ENCODE measurements at regions not wholly inside any gene's neighbourhood (a gene's known extent, or its start where the extent isn't known, plus 50 kb on each side); places are given as distances from the start of the nearest gene placed in this dataset.
"Not testable (repeated sequence)": the region's sequence is repeated elsewhere in the genome, so short reads cannot be mapped to it uniquely, and the experiment has no call there.

DNA sequence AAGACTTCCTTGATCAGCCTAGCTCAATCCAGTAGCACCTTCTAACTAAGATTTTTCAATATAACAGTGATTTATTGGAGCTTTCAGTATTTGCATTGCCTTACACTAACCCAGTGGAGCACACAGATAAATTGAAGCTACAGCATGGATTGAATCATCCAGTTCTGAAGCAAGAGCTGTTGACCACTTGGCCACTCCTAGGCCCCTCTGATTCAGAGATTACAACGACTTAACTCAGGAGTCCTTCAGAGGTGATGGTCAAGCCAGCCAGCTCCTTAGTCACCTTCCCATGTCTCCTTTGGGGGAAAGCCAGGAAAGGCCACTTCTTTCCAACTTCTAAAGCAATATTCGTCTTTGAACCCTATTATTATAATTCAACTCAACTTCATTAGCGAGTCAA lies 151.8 kb downstream of the TENT5C start:
- no peak for DNase-seq

DNA sequence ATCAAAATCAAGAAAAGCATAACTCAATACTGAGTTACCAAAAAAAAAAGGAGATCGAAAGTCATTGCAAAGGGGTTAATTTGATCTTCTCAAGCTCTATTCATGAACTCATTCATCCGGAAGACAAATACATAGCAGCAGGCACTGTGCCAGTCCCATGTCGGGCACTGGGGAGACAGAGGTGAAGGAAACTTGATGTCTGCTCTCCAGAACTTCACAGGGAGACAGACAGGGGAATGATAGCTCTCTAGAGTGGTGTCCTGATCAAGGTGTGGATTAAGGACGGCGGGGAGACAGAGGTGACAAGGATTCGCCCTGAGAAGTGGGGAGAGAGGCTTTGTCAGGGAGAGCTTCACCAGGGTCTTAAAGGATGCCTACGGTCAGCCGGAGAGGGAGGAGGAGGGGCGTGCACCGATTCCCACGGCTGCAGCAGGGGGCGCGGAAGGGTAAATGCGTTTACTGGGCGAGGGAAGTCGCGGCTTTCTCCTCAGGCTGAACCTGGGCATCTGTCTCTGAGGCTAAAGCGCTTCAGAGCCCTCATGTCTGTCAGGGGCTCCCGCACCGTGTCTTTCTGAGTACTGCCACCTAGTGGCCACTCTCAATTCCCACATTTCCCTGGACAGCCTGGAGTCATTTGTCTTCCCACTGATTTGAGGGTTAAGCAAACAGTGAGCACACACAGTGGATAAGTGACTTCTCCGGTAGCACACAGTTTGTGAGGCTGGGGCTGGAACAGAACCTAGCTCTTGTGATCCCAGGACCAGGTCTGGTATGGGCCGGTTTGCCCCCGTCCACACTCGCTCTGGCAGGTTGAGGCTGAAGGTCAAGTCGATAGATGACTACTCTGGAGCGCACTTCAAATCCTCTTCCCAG lies 152.8 kb downstream of the TENT5C start:
- peak; percentile 82 for DNase-seq

DNA sequence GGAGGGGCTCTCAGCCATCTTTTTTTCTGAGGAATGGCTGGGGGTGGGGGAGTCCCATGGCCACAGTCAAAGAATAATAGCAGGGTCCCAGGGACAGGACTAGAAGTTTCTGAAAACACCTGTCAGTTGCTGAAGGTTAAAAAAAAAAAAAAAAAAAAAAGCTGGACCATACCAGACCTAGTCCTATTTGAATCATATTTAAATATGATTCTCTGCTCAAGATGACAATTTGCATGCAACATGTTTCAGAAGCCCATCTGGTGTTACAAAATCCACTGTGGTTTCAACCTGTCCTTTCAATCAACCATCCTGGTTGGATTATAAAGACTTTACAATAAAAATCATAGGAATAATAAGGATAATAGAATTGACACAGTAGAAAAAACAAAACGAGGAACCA lies 153.7 kb downstream of the TENT5C start:
- DNase-seq: no peak

DNA sequence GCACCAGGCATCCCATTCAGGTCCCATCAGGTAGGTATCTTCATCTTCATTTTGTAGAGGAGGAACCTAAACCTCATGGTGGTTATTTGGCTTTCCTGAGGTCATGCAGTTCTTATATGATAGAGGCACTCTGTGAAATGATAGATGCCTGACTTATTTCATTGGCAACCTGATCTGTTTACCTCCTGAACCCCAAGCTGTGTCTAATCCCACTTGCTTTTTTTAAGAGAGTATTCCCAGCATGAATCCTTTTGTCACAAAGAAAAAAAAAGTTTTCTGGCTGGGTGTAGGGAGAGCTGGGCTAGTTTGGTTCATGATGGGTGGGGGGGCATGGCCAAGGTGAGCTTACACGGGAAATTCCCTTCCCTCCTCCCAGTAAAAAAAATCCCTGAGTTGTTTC lies 154.2 kb downstream of the TENT5C start:
- DNase-seq: no peak

DNA sequence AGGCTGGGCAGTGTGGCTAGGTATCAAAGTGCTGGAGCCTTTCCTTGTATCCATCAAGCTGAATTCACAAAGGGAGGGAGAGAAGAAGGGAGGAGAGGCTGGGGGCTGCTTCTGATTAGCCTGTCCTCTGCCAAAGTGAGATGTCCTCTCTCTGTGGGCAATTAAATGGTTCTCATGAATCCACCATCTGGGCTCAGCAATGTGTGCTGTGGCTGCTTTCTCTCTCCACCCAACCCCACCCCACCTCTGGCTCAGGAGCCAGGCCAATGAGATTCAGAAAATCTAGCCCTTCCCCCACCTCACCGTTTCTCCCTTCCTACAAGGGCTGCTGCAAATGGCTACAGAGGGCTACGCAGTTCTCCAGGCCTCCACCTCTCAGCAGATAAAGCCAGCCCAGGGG lies 154.6 kb downstream of the TENT5C start:
- no peak for DNase-seq

DNA sequence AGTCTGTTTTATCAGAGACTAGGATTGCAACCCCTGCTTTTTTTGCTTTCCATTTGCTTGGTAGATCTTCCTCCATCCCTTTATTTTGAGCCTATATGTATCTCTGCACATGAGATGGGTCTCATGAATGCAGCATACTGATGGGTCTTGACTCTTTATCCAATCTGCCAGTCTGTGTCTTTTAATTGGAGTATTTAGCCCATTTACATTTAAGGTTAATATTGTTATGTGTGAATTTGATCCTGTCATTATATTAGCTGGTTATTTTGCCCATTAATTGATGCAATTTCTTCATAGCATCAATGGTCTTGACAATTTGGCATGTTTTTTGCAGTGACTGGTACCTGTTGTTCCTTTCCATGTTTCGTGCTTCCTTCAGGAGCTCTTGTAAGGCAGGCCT lies 161.7 kb downstream of the GDAP2 start:
- not testable (repeated sequence) for DNase-seq

DNA sequence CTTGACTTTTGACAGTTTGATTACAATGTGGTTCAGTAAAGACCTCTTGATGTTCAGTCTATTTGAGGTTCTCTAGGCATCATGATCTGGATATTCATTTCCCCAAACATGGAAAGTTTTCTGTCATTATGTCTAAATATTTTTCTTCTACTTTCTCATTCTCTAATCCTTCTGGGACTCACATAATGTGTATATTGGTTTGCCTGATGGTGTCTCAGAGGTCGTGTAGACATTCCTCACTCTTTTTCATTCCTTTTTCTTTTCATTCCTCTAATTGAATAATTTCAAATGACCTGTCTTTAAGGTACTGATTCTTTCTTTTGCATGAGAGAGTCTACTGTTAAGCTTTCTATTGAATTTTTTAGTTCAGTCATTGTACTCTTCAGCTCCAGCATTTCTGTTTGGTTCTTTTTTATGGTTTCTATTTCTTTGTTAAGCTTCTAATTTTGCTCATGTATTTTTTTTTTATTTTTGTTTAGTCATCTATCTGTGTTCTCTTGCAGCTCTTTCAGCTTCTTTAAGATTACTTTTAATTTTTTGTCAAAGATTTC lies 158.4 kb downstream of the GDAP2 start:
- DNase-seq: no peak

DNA sequence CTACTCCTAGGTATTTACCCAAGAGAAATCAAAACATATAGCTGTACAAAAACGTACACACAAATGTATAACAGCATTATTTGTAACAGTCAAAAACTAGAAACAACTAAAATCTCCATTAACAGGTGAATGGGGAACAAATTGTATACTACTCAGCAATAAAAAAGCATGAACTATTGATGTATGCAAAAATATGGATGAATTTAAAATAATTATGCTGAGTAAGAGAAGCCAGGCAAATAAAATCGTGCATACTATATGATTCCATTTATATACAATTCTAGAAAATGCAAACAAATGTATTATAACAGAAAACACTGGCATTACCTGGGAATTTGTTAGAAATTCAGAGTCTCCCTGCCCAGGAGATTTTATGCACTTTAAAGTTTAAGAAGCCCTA lies 150.1 kb downstream of the GDAP2 start:
- no peak for DNase-seq

DNA sequence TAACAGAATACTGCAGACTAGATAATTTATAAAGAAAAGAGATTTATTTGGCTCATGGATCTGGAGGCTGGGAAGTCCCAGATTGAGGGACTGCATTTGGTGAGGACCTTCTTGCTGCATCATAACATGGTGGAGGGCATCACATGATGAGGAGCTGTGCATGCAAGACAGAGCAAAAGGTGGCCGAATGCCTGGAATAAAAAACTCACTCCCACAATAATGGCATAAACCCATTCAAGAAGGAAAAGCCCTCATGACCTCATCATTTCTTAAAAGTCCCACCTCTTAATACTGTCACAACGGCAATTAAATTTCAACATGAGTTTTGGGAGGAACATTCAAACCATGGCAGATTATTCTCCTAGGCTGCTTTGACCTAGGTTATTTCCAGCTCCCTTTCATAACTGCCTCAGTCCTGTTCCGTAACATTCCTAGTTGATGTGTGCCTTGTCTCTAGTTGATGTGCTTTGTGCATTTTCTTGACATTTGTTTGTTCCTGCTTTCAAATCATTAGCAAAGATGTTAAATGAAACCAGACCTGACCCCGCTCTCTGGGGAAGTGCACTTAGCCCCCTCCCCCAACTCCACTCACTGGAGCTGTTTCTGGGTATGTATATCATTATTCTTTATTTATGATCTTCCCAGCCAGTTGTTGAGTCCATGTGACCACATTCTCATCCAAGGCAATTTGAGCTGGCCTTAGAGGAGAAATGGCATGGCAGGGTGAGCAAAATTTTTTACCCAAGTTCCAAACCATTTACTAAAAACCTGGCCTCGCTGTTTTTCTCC lies 148.5 kb downstream of the GDAP2 start:
- no peak for DNase-seq

DNA sequence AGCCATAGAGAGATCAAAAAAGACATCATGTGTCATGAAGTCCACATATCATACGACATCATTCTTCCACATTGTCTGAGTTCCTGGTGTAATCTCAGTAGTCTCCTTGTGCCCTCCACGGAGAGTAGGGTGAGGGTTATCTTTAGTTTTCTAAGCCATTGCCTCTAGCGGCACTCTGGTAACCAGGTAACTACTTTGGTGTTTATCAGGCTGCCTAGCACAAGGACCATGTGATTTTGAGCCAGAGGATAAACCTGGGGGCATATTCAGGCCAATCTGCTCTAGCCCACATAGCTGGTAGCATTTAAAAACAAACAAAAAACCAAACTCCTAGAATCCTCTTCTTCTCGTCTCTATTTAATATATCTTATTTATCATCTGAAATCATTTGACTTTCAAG lies 147.4 kb downstream of the GDAP2 start:
- DNase-seq: no peak

DNA sequence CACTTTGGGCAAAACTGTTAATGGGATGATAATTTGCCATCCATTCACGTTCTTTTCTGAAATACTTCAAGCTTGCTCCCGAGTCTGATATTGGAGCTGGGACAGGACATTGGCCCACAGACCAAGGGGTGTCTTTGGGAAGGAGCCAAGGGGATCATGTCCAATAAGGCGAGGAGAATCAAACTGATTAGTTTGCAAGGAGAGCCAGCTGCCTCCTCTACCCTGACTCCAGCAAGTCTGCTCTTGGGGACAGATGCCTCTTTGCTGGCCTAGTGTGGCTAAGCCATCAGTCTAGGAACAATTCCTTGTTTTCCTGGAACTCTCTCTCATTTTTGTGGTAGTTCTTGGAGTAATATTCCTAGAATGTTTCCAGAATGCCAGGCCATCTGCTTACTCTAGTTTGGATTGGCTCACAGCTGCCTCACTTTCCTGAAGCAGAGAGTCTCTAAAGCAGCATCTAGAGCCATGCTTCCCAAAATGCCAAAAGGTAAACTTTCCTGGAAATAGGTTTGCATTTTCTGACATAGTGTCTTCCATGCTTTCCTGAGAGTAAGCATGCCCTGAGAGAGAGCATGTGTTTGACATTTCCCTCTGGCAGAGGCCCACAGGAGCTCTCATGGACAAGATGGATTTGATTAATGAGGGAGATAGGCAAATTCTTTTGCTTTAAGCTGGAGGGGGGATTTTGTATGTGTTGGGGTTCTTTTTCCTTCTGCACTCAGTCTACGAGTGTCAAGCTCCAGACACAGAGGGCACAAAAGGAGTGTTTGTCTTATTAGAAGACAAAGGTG lies 145.6 kb downstream of the GDAP2 start:
- DNase-seq: no peak

DNA sequence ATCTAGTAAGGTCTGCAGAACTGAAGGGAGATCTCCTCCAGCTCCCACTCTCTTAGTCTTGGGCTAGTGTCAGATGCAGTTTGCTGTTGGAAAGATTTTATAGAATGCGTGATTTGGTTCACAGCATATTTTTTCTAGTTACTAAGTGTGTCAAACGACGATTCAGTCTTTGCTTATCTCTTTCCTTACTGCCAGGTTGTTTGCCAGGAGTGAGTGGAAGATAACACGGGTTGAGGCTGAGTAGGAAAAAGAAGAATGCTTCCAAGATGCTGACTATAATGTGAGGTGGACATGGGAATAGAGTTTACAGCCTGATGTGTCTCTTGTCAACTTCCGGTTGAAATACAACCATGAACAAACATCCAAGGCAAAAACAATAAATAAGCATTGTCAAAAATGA lies 141.4 kb downstream of the GDAP2 start:
- no peak for DNase-seq

DNA sequence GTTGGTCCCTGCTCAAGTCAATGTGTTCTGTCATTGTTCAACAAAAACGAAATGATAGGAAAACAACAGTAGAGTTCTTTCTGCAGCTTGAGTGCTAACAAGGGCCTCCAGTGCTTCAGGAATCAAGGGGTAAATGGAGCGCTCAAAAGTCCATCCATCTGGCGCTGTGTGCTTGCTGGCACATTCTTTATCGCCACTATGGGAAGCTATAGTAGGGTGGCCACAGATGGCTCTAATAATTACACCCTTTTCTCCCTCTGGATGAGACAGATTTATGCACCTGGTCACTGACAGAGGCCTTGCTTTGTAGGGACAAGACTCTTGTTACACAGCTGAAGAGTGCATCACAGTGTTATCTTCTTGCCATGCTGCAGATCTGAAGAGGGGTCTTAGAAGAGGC lies 136.0 kb downstream of the GDAP2 start:
- DNase-seq: no peak

DNA sequence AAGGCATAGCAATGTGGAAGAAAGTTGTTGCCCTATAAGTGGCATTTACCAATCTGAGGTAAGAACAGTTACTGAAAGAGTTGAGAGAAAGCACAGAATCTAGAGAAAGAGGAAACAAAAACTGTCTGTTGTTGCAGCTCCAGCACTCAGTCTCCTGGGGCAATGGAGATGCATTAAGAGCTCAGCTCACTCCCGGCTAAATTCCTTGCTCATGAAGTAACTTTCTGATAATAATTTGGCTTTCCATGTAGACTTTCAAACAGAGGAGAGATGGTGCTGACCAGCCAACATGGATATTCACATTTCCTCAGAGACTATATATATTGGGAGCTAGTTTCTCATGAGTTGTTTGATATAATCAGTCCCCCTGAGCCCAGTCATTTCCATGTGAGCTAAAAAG lies 135.3 kb downstream of the GDAP2 start:
- no peak for DNase-seq

DNA sequence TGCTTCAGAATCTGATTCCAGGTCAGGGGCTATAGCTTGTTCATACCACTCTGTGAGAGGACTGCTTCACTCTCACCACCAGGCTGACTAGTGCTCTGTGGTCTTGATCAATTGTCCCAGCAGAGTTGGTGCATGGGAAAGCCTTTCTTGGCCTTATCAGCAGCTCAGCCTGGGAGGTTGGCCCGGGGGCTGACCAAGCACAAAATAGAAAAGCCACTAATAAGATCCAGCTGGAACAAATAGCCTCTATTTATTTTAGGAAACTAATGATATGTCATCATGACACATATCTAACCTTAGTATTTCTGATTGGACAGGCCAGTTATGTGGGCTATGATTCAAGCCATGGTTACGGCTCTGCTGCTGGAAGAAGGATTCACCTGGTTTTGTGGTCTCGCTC lies 134.2 kb downstream of the GDAP2 start:
- DNase-seq: no peak

DNA sequence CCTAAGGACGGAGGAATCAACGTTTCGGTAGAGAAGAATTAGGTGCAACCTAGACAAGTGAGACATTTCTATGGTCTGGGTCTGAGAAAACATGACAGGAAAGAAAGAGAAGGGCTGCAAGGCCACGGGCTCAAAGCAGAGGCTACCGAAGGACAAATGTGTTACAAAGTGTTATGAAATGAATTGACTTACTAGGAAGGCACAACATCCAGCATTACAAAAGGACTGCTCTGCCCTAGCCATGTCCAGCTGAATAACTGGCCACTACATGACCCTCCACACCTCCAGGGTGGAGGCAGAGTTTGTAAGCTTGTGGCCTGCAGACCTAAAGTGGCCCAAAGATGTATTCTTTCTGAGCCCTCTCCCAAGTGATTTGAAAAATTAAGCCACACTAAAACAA lies 133.6 kb downstream of the GDAP2 start:
- no peak for DNase-seq

DNA sequence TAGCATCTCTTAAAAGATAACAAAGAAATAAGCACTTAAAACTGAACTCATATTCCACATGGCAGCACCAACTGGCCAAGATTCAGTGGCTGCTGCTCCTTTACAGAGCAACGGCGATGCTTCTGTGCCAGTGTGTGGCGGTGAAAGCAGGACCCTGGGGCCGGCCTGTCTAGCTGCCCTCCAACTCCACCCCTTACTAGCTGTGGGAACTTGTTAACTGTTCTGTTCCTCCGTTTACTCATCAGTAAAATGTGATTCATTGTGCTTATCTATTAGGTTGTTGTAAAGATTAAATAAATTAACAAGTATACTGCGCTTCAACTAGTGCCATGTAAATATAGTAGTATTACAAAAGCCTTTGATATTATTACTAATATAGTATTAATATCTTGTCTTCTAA lies 133.2 kb downstream of the GDAP2 start:
- DNase-seq: no peak

DNA sequence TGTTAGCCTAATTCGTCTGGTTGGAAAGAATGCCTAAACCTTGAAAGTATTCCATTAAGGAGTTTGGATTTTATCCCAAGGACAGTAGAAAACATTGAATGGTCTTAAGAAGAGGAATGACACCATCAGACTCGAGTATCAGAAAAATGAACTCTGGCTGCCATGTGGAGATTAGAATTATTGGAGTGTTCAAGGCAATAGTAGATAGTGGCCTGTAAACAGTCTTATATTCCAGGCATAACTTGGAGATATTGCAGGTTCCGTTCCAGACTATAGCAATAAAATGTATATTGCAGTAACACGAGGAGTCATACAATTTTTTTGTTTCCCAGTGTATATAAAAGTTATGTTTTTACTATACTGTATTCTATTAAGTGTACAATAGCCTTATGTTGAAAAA lies 130.9 kb downstream of the GDAP2 start:
- DNase-seq: no peak

DNA sequence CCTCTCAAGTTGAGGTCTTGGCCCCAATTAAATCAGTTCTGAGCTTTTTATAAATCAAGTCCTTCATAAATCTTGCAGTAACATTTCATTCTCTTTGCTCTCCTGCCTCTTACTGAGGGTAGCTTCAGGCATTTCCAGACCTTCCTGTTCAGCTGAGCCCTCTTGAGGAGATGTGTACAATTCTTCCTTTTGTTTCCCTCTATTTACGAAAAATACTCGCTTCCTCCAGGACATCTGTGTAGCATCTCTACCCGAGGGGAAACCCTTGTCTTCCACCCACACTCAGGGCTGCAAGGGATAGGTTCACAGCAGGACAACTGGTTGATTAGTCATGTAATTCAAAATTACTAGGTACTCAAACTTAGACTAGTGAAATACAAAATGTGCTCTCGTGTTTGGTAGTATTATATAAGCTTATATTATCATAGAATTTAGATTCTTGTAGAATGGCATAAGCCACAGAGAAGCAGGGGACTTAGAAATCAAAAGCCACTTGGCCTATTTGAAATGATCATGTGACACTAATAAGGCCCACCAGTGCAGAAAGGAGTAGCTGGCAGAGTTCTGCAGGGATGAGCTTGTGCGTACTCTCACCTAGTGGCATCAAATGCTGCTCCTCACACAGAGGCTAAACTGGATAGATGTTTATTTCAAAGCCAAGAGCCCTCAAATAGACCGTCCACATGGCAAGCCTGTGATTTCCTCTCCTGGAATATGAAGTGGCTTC lies 126.7 kb downstream of the GDAP2 start:
- no peak for DNase-seq

DNA sequence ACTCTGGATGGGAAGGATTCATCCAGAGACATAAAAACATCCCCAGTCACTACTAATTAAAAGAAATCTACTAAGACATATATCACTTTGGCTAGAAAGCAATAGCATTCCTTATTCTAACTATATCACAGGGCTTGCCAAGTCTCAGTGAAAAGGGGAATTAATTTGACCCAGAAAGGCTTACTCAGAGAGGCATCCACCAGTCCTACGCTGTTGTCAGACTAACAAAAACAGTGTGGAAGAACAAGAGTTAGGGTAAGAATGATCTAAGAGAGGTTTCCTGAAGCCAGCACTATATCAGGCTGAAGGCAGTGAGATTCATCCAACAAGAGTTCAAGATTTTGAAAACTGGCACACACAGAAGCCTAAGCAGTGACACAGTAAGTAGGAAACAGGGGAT lies 126.1 kb downstream of the GDAP2 start:
- no peak for DNase-seq

DNA sequence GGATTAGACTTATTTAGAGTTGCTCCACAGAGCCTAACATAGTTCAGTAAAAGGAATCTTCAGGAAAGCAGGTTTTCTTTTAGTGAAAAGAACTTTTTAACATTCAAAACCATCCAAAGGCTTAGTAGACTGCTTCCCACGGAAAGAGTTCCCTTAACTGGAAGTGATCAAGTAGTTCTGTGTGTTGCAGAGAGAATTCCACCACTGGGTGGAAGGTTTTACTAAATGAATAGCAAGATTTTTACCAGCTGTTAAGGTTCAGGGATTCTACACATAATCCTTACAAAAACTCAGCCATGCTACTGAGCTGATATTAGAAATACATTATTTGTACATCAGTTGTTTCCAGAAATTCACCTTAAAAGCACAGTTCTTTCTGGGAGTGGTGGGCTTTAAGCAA lies 119.7 kb downstream of the GDAP2 start:
- DNase-seq: no peak

DNA sequence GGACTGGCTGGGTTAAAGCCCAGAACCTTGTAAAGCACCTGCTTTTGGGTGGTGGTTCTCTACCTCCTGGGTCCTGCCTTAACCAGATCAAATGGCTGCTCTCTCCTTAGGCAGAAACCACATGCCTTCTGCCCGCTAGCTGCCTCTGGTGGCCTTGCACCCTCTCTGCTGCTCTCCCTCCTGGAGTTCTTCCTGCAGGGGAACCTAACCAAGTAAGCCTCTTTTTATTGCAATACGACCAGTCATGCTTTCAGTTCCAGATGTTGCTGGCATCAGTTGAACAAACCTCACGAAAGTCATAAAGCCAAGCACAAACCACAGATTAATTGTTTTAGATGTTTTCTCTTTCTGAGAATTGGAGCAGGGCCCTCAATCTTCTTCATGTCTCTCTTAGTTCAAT lies 118.9 kb downstream of the GDAP2 start:
- DNase-seq: no peak

Data from NCI-H1105 (cell line).